GM12878 (cell line): ENCODE measurements at regions not wholly inside any gene's neighbourhood (a gene's known extent, or its start where the extent isn't known, plus 50 kb on each side); places are given as distances from the start of the nearest gene placed in this dataset.

ENCODE experiments used
- ATAC-seq: fragments of 200-7000 bp; cut with Tn5 transposase; 3 replicates; pipeline ENCODE4 v1.9.1; 2020; ENCODE audit warnings: mild to moderate bottlenecking, moderate library complexity
- BruUV-seq: library from RNA; stranded (reverse); fragments of 400-500 nt; replicated peaks from 2 replicates; lab custom pipeline; 2021; lab: Mats Ljungman, UMichigan
- CTCF ChIA-PET: fragments of 300-600 bp; sonication (Branson Sonifier 250); formaldehyde crosslinking; extraction: SDS; loops from one replicate; lab custom pipeline; 2021; ENCODE audit warnings: inconsistent platforms; lab: Yijun Ruan, JAX
- POLR2A ChIA-PET: fragments of 350-600 bp; formaldehyde crosslinking; extraction: SDS; loops from one replicate; lab custom pipeline; 2021; ENCODE audit warnings: inconsistent platforms; lab: Charles Lee
- RAD21 ChIA-PET: fragments of 300-600 bp; sonication (Branson Sonifier 250); formaldehyde crosslinking; loops from one replicate; lab custom pipeline; 2023; ENCODE audit warnings: antibody characterized with exemption; ENCODE audit not compliant: unreplicated experiment; lab: Charles Lee
- SMC1A ChIA-PET: fragments of 300-600 bp; sonication (Branson Sonifier 250); formaldehyde crosslinking; loops from one replicate; lab custom pipeline; 2023; ENCODE audit not compliant: unreplicated experiment, uncharacterized antibody; lab: Charles Lee
- DNase-seq: peaks from one replicate; pipeline ENCODE4 v3.0.0-alpha.2; 2011; ENCODE audit warnings: low read depth, low spot score
- FAIRE-seq: peaks from 3 replicates; lab custom pipeline; 2011; peaks lifted over from hg19 to GRCh38; lab: Jason Lieb, UNC
- H2AFZ ChIP-seq: 2 replicates; pipeline ENCODE4 v1.6.0; 2011; ENCODE audit warnings: low read depth, low read length, control low read depth; ENCODE audit not compliant: control insufficient read depth
- H3K27ac ChIP-seq: 2 replicates; pipeline ENCODE4 v1.5.1; 2011; ENCODE audit warnings: control low read depth; ENCODE audit not compliant: control insufficient read depth, insufficient read depth
- H3K27me3 ChIP-seq, 2 experiments: replicated peaks in 1 of 2; 2 replicates each; pipeline versions ENCODE4 v1.6.0 to v1.6.1; 2011; ENCODE audit warnings: low read length in 1 of 2; ENCODE audit not compliant: control insufficient read depth in 2 of 2, insufficient read depth in 2 of 2
- H3K36me3 ChIP-seq, 2 experiments: 2 replicates each; pipeline ENCODE4 v1.5.1; 2011; ENCODE audit warnings: low read length in 1 of 2; ENCODE audit not compliant: control insufficient read depth in 2 of 2, insufficient read depth in 2 of 2
- H3K4me1 ChIP-seq: 2 replicates; pipeline ENCODE4 v1.6.1; 2011; ENCODE audit warnings: mild to moderate bottlenecking, low read length, moderate library complexity, mixed read lengths; ENCODE audit not compliant: control insufficient read depth, insufficient read depth
- H3K4me2 ChIP-seq: 2 replicates; pipeline ENCODE4 v1.6.0; 2011; ENCODE audit warnings: control low read depth; ENCODE audit not compliant: control insufficient read depth, insufficient read depth
- H3K4me3 ChIP-seq: fragments of 200-600 bp; sonication (generic); 2 replicates; pipeline ENCODE4 v1.5.1; 2016
- H3K79me2 ChIP-seq: 2 replicates; pipeline ENCODE4 v1.6.0; 2011; ENCODE audit warnings: low read length; ENCODE audit not compliant: control insufficient read depth, insufficient read depth
- H3K9ac ChIP-seq: 2 replicates; pipeline ENCODE4 v1.8.0; 2011; ENCODE audit warnings: low read length, control low read depth, mixed read lengths; ENCODE audit not compliant: control insufficient read depth, insufficient read depth
- H3K9me3 ChIP-seq: replicated peaks from 3 replicates; pipeline ENCODE4 v1.5.1; 2011; ENCODE audit warnings: mild to moderate bottlenecking, low read length; ENCODE audit not compliant: control insufficient read depth, insufficient read depth
- H4K20me1 ChIP-seq: 2 replicates; pipeline ENCODE4 v1.6.0; 2011; ENCODE audit not compliant: control insufficient read depth, insufficient read depth
- BRCA1 ChIP-seq: IDR thresholded peaks from 2 replicates; pipeline ENCODE4 v1.6.1; 2011; ENCODE audit warnings: low read depth, low read length, improper control_type of control experiment
- FOS ChIP-seq: IDR thresholded peaks from 3 replicates; pipeline ENCODE4 v1.6.1; 2011; ENCODE audit warnings: borderline replicate concordance; ENCODE audit not compliant: insufficient read length; ENCODE audit errors: extremely low read depth
- KAT2A ChIP-seq: conservative IDR thresholded peaks from 2 replicates; pipeline ENCODE4 v1.6.1; 2011; ENCODE audit warnings: low read depth, low read length; ENCODE audit not compliant: control insufficient read depth
- NR2C2 ChIP-seq: IDR thresholded peaks from 2 replicates; pipeline ENCODE4 v1.6.1; 2011; ENCODE audit warnings: borderline replicate concordance, low read depth; ENCODE audit not compliant: control insufficient read depth, insufficient read length
- POLR2AphosphoS2 ChIP-seq: IDR thresholded peaks from 2 replicates; pipeline ENCODE4 v1.6.1; 2011; ENCODE audit warnings: low read depth, mild to moderate bottlenecking, low read length, improper control_type of control experiment, moderate library complexity
- RFX5 ChIP-seq: IDR thresholded peaks from 2 replicates; pipeline ENCODE4 v1.6.1; 2011; ENCODE audit warnings: low read depth, low read length, improper control_type of control experiment
- SIN3A ChIP-seq: IDR thresholded peaks from 2 replicates; pipeline ENCODE4 v1.6.1; 2012; ENCODE audit warnings: low read depth, low read length, improper control_type of control experiment
- SIX5 ChIP-seq: IDR thresholded peaks from 2 replicates; pipeline ENCODE4 v1.6.1; 2011; ENCODE audit warnings: mild to moderate bottlenecking, low read depth, low read length, moderate library complexity; ENCODE audit not compliant: severe bottlenecking
- STAT3 ChIP-seq: IDR thresholded peaks from 2 replicates; pipeline ENCODE4 v1.6.1; 2011; ENCODE audit warnings: low read depth, low read length, improper control_type of control experiment
- TCF3 ChIP-seq: IDR thresholded peaks from 2 replicates; pipeline ENCODE4 v1.6.1; 2012; ENCODE audit warnings: low read depth, mild to moderate bottlenecking, low read length, borderline replicate concordance; ENCODE audit not compliant: insufficient read depth
- TCF7 ChIP-seq: IDR thresholded peaks from 2 replicates; pipeline ENCODE4 v1.6.1; 2014; ENCODE audit warnings: antibody characterized with exemption, borderline replicate concordance
- WGBS: methylation state at CpG from one replicate; pipeline ENCODE4 v1.1.6; 2016; ENCODE audit warnings: low lambda C conversion rate; ENCODE audit not compliant: insufficient replicate concordance, insufficient coverage; ENCODE audit errors: missing lambda C conversion rate; 5-methylcytosine and 5-hydroxymethylcytosine counted together
- in situ Hi-C: fragments of 300-500 bp; cut with MboI; formaldehyde crosslinking; loops from 9 replicates; pipeline ENCODE4 v1.14.3; 2018; ENCODE audit warnings: mixed read lengths
- intact Hi-C: fragments of 100-400 bp; cut with micrococcal nuclease; formaldehyde crosslinking; loops from one replicate; pipeline ENCODE4 v1.14.2; 2022; ENCODE audit not compliant: unreplicated experiment
- TF ChIP-seq, protein P1 (sequence below): IDR thresholded peaks from 2 replicates; pipeline ENCODE4 v1.6.1; 2011; ENCODE audit warnings: low read depth, low read length, improper control_type of control experiment, borderline replicate concordance
- TF ChIP-seq, protein P2 (sequence below): fragments of 450-650 bp; IDR thresholded peaks from 2 replicates; pipeline ENCODE4 v1.6.1; 2017; ENCODE audit warnings: antibody characterized with exemption, mild to moderate bottlenecking, moderate library complexity
- TF ChIP-seq, protein P3 (sequence below): fragments of 450-650 bp; IDR thresholded peaks from 2 replicates; pipeline ENCODE4 v1.6.1; 2017; ENCODE audit warnings: mild to moderate bottlenecking, low read depth, inconsistent platforms; ENCODE audit not compliant: poor library complexity, severe bottlenecking
- TF ChIP-seq, protein P4 (sequence below): fragments of 450-650 bp; IDR thresholded peaks from 2 replicates; pipeline ENCODE4 v1.6.1; 2017; ENCODE audit warnings: borderline replicate concordance
- TF ChIP-seq, protein P5 (sequence below): fragments of 450-650 bp; IDR thresholded peaks from 2 replicates; pipeline ENCODE4 v1.6.1; 2016; ENCODE audit warnings: mild to moderate bottlenecking

DNA sequence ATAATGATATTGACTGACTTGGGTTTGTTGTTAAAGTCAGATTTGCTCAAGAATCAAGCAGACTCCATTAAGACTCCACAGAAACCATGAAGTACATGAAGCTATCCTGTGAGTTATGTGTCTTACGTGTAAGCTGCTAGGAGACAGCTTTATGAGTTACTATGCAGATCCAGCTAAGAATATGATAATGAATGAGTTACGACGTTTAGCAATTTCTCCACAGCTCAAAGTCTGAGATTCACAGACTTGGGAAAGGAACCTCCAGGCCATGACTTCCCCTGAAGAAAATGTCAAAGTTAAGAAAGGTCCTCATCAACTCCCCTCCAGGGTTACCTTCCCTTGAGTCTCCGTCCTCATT lies 211.9 kb upstream of the HNRNPA3 start:
- H4K20me1 ChIP-seq = no peaks in the 10 kb centered on the region
- in situ Hi-C loops = no loop called here
- H3K79me2 ChIP-seq = no peaks in the 10 kb centered on the region
- DNase-seq = no peak
- 99% methylated on average over 4 of the region's 4 CpGs for WGBS
- no peaks in the 10 kb centered on the region for H3K9me3 ChIP-seq
- RAD21 ChIA-PET = no interaction called here
- no peak overlapping the region for H2AFZ ChIP-seq
- H3K27ac ChIP-seq = no peak overlapping the region
- POLR2A ChIA-PET = no interaction called here
- H3K4me3 ChIP-seq = no peak overlapping the region
- no peak for FAIRE-seq
- no peak overlapping the region for H3K4me2 ChIP-seq
- CTCF ChIA-PET = no interaction called here
- no peaks in the 10 kb centered on the region for H3K27me3 ChIP-seq
- SMC1A ChIA-PET = interaction anchor here (0.6 to 1.9 kb wide), 7 partner anchors 11 to 147 kb away, joined by 3 to 7 read pairs (median 3); no protein-coding TSS in a partner anchor
- H3K4me1 ChIP-seq = peaks cover 37% of the 10 kb centered on the region
- H3K36me3 ChIP-seq = no peaks in the 10 kb centered on the region
- TF ChIP-seq RFX5 (no peak), SIX5 (no peak), FOS (no peak), STAT3 (no peak), BRCA1 (no peak), TCF3 (no peak), NR2C2 (no peak), KAT2A (no peak), SIN3A (no peak), POLR2AphosphoS2 (no peak), TCF7 (no peak)
- TF ChIP-seq, protein P1, sequence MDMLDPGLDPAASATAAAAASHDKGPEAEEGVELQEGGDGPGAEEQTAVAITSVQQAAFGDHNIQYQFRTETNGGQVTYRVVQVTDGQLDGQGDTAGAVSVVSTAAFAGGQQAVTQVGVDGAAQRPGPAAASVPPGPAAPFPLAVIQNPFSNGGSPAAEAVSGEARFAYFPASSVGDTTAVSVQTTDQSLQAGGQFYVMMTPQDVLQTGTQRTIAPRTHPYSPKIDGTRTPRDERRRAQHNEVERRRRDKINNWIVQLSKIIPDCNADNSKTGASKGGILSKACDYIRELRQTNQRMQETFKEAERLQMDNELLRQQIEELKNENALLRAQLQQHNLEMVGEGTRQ = no peak
- TF ChIP-seq, protein P2, sequence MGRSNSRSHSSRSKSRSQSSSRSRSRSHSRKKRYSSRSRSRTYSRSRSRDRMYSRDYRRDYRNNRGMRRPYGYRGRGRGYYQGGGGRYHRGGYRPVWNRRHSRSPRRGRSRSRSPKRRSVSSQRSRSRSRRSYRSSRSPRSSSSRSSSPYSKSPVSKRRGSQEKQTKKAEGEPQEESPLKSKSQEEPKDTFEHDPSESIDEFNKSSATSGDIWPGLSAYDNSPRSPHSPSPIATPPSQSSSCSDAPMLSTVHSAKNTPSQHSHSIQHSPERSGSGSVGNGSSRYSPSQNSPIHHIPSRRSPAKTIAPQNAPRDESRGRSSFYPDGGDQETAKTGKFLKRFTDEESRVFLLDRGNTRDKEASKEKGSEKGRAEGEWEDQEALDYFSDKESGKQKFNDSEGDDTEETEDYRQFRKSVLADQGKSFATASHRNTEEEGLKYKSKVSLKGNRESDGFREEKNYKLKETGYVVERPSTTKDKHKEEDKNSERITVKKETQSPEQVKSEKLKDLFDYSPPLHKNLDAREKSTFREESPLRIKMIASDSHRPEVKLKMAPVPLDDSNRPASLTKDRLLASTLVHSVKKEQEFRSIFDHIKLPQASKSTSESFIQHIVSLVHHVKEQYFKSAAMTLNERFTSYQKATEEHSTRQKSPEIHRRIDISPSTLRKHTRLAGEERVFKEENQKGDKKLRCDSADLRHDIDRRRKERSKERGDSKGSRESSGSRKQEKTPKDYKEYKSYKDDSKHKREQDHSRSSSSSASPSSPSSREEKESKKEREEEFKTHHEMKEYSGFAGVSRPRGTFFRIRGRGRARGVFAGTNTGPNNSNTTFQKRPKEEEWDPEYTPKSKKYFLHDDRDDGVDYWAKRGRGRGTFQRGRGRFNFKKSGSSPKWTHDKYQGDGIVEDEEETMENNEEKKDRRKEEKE = no peak
- TF ChIP-seq, protein P3, sequence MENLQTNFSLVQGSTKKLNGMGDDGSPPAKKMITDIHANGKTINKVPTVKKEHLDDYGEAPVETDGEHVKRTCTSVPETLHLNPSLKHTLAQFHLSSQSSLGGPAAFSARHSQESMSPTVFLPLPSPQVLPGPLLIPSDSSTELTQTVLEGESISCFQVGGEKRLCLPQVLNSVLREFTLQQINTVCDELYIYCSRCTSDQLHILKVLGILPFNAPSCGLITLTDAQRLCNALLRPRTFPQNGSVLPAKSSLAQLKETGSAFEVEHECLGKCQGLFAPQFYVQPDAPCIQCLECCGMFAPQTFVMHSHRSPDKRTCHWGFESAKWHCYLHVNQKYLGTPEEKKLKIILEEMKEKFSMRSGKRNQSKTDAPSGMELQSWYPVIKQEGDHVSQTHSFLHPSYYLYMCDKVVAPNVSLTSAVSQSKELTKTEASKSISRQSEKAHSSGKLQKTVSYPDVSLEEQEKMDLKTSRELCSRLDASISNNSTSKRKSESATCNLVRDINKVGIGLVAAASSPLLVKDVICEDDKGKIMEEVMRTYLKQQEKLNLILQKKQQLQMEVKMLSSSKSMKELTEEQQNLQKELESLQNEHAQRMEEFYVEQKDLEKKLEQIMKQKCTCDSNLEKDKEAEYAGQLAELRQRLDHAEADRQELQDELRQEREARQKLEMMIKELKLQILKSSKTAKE = no peak
- TF ChIP-seq, protein P4, sequence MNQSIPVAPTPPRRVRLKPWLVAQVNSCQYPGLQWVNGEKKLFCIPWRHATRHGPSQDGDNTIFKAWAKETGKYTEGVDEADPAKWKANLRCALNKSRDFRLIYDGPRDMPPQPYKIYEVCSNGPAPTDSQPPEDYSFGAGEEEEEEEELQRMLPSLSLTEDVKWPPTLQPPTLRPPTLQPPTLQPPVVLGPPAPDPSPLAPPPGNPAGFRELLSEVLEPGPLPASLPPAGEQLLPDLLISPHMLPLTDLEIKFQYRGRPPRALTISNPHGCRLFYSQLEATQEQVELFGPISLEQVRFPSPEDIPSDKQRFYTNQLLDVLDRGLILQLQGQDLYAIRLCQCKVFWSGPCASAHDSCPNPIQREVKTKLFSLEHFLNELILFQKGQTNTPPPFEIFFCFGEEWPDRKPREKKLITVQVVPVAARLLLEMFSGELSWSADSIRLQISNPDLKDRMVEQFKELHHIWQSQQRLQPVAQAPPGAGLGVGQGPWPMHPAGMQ = no peak
- TF ChIP-seq, protein P5, sequence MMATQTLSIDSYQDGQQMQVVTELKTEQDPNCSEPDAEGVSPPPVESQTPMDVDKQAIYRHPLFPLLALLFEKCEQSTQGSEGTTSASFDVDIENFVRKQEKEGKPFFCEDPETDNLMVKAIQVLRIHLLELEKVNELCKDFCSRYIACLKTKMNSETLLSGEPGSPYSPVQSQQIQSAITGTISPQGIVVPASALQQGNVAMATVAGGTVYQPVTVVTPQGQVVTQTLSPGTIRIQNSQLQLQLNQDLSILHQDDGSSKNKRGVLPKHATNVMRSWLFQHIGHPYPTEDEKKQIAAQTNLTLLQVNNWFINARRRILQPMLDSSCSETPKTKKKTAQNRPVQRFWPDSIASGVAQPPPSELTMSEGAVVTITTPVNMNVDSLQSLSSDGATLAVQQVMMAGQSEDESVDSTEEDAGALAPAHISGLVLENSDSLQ = no peak
- BruUV-seq = no TSS peak
- ATAC-seq = no peak
- intact Hi-C loops = no loop called here
- no peak overlapping the region for H3K9ac ChIP-seq
